ENCODE measurements at regions not wholly inside any gene's neighbourhood (a gene's known extent, or its start where the extent isn't known, plus 50 kb on each side); places are given as distances from the start of the nearest gene placed in this dataset.

- ATAC-seq = no peak
- TF ChIP-seq ZNF70 (CRISPR knock-in tag; IDR thresholded peaks at IDR 0.05) (no peak), ZNF565 (CRISPR knock-in tag; conservative IDR thresholded peaks at IDR 0.05; ENCODE audit: low read depth) (no peak), CREB5 (CRISPR knock-in tag; IDR thresholded peaks at IDR 0.05; ENCODE audit: low read depth) (no peak), ARNTL (CRISPR knock-in tag; IDR thresholded peaks at IDR 0.05; ENCODE audit: borderline replicate concordance, low read depth) (no peak), ZFP30 (CRISPR knock-in tag; IDR thresholded peaks at IDR 0.05) (no peak), GLIS3 (CRISPR knock-in tag; IDR thresholded peaks at IDR 0.05) (no peak), ISL1 (CRISPR knock-in tag; IDR thresholded peaks at IDR 0.05) (no peak), BACH2 (CRISPR knock-in tag; IDR thresholded peaks at IDR 0.05; ENCODE audit: borderline replicate concordance) (no peak), RARB (CRISPR knock-in tag; IDR thresholded peaks at IDR 0.05) (no peak), POU6F1 (CRISPR knock-in tag; IDR thresholded peaks at IDR 0.05; ENCODE audit: borderline replicate concordance, low read depth) (no peak), ZNF8 (CRISPR knock-in tag; IDR thresholded peaks at IDR 0.05) (no peak), PPARA (CRISPR knock-in tag; IDR thresholded peaks at IDR 0.05; ENCODE audit: borderline replicate concordance) (no peak), SNAI2 (CRISPR knock-in tag; IDR thresholded peaks at IDR 0.05) (no peak), ZFP3 (CRISPR knock-in tag; IDR thresholded peaks at IDR 0.05) (no peak), TOX (CRISPR knock-in tag; IDR thresholded peaks at IDR 0.05; ENCODE audit: borderline replicate concordance) (no peak), PATZ1 (CRISPR knock-in tag; IDR thresholded peaks at IDR 0.05; ENCODE audit: borderline replicate concordance) (no peak), ESRRG (CRISPR knock-in tag; IDR thresholded peaks at IDR 0.05) (no peak)
- TF ChIP-seq, protein P1, sequence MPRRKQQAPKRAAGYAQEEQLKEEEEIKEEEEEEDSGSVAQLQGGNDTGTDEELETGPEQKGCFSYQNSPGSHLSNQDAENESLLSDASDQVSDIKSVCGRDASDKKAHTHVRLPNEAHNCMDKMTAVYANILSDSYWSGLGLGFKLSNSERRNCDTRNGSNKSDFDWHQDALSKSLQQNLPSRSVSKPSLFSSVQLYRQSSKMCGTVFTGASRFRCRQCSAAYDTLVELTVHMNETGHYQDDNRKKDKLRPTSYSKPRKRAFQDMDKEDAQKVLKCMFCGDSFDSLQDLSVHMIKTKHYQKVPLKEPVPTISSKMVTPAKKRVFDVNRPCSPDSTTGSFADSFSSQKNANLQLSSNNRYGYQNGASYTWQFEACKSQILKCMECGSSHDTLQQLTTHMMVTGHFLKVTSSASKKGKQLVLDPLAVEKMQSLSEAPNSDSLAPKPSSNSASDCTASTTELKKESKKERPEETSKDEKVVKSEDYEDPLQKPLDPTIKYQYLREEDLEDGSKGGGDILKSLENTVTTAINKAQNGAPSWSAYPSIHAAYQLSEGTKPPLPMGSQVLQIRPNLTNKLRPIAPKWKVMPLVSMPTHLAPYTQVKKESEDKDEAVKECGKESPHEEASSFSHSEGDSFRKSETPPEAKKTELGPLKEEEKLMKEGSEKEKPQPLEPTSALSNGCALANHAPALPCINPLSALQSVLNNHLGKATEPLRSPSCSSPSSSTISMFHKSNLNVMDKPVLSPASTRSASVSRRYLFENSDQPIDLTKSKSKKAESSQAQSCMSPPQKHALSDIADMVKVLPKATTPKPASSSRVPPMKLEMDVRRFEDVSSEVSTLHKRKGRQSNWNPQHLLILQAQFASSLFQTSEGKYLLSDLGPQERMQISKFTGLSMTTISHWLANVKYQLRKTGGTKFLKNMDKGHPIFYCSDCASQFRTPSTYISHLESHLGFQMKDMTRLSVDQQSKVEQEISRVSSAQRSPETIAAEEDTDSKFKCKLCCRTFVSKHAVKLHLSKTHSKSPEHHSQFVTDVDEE (CRISPR knock-in tag; IDR thresholded peaks at IDR 0.05) = no peak
- TF ChIP-seq, protein P2, sequence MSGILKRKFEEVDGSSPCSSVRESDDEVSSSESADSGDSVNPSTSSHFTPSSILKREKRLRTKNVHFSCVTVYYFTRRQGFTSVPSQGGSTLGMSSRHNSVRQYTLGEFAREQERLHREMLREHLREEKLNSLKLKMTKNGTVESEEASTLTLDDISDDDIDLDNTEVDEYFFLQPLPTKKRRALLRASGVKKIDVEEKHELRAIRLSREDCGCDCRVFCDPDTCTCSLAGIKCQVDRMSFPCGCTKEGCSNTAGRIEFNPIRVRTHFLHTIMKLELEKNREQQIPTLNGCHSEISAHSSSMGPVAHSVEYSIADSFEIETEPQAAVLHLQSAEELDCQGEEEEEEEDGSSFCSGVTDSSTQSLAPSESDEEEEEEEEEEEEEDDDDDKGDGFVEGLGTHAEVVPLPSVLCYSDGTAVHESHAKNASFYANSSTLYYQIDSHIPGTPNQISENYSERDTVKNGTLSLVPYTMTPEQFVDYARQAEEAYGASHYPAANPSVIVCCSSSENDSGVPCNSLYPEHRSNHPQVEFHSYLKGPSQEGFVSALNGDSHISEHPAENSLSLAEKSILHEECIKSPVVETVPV (CRISPR knock-in tag; IDR thresholded peaks at IDR 0.05) = no peak
Measured at GRCh38 chr15:96501362-96501761, 170.9 kb downstream of the NR2F2 start.

DNA sequence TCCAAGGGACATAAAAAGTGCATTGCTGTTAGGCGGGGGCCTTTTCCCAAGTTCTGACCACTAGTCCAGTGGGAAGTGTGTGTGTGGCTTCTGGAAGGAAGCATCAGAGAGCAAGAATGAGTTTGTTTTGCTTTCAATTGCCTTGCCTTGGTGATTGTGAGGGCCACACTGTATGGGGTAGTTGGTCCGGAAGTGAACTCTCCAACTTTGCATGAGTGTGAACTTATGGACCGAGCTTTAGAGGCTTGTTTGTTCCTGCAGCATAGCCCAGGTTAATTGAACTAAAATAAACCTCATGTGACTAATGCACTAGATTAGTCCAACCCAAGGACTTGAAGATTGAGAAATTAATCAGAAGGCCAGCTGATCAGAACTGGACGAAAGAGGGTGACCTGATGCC, 171.7 kb downstream of the NR2F2 start:
- TF ChIP-seq POU6F1 (CRISPR knock-in tag; IDR thresholded peaks at IDR 0.05; ENCODE audit: borderline replicate concordance, low read depth) (no peak), OSR1 (CRISPR knock-in tag; IDR thresholded peaks at IDR 0.05) (no peak), ZFP3 (CRISPR knock-in tag; IDR thresholded peaks at IDR 0.05) (no peak), ISL1 (CRISPR knock-in tag; IDR thresholded peaks at IDR 0.05) (no peak), PPARA (CRISPR knock-in tag; IDR thresholded peaks at IDR 0.05; ENCODE audit: borderline replicate concordance) (no peak), ESRRG (CRISPR knock-in tag; IDR thresholded peaks at IDR 0.05) (no peak), BACH2 (CRISPR knock-in tag; IDR thresholded peaks at IDR 0.05; ENCODE audit: borderline replicate concordance) (no peak), ZNF8 (CRISPR knock-in tag; IDR thresholded peaks at IDR 0.05) (no peak), TCF4 (CRISPR knock-in tag; IDR thresholded peaks at IDR 0.05; ENCODE audit: borderline replicate concordance) (no peak)
- no peak for ATAC-seq

Measured in SK-N-SH treated with all-trans-retinoic acid at 6 μM for 48 hours (cell line).